ENCODE measurements at regions not wholly inside any gene's neighbourhood (a gene's known extent, or its start where the extent isn't known, plus 50 kb on each side); places are given as distances from the start of the nearest gene placed in this dataset.
"Not testable (repeated sequence)": the region's sequence is repeated elsewhere in the genome, so short reads cannot be mapped to it uniquely, and the experiment has no call there.

DNA sequence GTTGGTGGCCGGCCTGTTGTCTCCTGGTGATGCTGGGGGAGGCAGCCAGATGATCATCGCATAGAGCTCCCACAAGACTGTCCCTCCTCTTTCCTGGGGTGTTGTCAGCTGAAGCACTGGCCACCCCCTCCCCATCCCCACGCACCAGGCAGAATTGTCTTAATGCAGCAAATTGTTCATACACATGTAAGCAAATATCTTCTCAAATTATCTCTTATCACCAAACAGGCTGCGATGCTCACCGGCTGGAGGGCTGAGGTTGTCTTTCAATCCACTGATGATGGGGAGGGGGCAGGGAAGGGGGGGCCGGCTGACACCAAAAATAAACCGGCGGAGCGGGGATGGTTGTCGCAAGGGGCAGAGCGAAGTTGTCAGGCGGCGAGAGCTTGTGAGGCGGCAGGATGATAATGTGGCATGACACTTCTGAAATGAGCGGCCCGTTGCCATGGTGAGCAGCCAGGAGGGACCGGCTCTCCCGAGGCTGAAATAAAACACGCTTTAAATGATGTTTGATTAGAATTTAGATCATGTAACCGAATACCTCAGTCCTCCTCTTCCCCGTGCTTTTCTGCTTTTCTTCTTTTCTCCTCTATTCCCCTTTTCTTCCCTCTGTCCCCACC is 59.8 kb downstream of the MRM1 start:
- DNase-seq = no peak

DNA sequence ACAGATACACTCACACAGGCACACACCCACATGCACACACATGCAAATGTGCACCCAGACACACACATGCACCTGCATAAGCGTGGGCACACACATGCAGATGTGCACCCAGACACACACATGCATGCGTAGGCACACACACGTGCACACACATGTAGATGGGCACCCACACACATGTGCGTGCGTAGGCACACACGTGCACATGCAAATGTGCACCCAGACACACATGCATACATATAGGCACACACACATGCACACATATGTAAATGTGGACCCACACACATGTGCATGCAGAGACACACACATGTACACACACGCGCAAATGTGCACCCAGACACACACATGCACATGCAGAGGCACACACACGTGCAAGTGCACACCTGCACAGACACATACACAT is 60.3 kb downstream of the MRM1 start:
- DNase-seq = no peak

DNA sequence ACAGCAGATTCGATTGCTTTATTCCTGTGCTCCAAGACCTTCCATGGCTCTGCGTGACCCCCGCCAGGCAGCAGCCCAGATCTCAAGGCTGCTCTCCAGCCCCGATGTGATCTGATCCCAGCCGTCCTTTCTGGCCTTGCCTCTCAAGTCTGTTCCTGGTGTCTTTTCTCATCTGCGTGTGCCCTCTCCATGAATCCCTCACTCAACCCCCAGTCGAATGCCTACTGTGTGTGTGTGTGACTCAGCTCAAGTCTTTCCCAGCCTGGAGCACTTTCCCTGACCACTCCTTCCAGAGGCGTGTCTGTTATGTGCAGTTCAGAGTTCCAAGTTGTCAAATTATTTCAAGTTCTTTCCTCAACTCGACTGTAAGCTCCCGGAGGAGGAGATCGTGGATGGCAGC is 64.0 kb downstream of the MRM1 start:
- DNase-seq = no peak

DNA sequence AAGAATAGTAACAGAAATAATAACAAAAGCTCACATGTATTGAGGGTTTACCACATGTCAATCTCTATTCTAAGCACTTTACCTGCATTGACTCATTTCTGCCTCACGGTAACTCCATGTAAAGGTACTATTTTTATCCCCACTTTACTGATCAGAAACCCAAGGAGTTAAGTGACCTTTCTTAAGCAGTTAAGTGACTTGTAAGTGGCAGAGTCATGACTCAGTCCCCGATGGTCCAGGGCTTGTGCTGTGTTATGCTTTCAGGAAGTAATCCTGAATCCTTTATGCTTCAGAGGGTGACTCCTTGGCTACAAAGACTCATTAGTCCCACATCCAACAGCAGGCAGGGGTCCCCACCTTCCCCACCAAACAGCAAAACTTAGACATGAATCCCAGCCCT is 66.5 kb downstream of the MRM1 start:
- no peak for DNase-seq

DNA sequence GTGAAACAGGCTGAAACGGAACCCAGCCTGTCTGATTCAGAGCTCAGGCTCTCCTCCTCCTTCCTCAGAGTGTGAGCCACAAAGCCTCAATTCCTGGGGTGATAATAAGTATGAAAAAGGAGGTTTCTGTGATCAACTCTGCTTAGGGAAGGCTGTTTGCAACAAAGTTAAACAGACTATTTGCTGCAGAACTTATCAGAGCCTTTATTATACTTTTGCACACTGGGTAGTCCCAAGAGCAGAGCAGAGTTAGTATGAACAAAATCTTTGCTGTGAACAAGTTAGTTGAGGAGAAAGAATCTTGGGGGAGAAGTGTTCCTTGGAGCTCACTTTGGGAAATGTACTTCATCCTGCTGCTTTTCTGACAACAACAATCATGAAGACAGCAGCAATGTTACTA is 67.4 kb downstream of the MRM1 start:
- no peak for DNase-seq

DNA sequence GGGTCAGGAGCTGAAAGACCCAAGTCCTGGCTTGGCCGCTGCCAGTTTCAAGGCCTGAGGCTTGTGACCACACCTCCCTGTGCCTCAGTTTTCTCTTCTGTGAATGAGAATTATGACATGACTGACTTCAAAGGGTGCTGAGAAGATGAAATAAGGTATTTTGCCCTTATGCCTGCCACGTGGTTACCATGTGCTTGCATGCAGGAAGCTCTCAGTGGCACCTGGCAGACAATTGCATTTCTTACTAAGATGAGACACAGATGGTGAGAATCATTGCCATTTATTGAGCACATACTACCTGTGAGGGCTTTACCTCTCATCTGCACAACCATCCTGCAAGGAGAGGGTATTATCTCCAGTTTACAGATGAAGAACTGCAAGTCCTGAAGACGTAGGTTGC is 69.8 kb downstream of the MRM1 start:
- DNase-seq = no peak

DNA sequence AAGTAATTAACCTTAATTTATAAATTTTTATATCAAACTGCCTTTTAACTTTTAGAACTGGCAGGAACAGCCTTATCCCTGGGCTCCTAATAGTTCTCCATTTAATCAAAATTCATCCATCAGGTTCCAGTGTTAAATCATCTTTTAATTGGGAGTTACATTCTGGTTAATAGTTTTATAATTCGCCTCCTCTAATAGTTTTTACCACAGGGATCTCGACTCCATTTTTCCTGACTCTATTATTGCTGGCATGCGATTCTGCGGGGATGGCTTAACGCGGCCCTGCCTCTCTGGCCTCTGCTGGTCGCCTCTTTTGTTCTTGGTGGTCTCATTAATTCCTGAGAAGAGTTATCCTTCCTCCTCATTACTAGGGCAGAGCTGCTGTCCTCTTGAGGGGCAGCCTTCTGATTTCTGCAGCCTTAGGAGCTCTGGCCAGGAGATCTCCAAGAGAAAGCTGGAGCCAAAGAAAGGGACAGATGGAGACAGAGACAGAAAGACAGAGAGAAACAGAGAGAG is 71.1 kb downstream of the MRM1 start:
- no peak for DNase-seq

DNA sequence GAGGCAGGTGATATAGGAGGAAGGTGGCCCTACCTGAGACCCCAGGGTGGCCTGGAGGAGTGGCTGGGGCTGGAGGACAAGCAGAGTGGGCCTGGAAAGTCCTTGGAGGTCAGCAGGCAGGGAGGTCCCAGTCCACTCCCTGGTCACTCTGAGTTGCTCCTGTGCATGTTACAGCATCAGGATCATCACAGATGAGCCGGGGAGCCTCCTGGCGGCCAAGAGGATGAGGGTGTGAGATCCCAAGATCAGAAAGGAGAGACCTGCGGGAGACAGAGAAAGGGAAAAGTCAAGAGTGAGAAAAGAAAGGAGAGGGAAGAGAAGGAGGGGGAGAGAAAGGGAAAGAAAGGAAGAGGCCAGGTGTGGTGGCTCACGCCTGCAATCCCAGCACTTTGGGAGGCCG is 71.7 kb downstream of the MRM1 start:
- no peak for DNase-seq

DNA sequence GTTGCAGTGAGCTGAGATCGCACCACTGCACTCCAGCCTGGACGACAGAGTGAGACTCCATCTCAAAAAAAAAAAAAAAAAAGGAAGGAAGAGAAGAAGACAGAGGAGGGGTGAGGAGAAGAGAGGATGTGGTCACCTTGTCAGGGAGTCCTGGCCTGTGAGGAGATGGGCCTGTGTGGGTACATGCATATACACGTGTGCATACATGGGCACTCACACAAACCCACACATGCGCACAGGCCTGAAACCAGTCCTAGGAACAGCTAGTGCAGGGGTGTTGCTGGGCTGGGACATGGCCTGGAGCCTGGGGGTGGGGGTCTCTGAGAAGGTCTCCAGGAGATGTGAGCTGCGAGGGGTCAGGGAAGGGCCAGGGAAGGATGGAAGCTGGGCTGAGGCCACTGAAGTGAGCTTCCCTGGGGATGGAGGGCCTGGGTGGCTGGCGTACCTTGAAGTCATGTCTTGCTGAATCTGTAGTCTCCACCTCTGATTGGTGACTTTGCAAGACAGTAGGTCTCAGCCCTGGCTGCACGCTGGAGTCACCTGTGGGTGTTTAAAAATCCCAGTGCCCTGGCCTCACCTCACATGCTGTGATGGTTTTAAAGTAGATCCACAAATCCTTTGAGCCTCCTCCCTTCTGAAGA is 72.4 kb downstream of the MRM1 start:
- DNase-seq = no peak

DNA sequence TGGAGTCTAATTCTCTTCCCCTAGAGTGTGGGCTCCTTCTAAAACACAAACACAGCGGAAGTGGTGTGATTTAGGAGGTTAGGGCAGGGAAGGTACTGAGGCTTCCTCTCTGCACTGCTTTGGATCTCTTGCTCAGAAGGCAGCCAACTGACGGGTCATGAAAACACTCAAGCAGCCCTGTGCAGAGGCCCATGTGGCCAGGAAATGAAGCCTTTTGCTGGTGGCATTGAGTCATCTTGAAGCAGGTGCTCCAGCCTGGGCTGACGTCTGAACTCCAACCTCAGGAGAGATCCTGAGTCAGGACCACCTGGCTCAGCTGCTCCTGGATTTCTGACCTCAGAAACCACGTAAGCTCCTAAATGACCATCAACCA is 72.9 kb downstream of the MRM1 start:
- no peak for DNase-seq

DNA sequence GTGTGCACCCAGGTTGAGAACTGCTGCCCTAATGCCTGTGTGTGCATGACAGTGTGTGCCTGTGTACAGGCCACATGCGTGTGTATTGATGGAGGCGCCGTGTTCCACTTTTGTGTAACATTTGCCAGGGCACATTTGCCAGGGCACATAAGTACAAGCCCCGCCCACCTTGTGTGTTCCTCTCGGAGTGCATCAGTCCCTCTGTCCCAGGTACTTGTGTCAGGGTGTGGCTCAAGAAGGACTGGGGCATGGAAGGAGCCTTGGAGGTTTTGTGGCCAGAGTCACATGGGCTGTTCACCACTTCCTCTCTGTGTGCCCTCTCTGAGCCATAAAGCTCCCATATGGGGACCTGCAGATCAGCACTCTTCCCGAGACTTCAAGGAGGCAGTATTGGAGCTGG is 73.9 kb downstream of the MRM1 start:
- DNase-seq = no peak

DNA sequence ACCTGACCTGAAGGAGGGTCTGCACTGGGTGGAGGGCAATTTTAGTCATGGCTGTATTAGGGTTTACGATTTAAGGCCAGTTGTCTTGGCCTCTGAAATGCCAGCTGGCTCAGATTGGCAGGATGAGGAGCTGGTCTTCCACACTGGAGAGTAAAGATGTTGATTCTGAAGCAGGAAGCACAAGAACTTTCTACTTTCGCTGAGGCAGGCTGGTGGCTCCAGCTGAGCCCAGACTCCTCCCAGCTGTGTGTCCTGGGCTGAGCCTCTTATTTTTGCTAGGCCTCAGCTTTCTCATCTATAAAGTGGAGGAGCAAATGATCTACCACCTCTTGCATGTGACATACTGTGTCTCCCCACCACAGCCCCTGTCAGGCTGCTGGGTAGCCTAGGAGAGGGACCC is 74.4 kb downstream of the MRM1 start:
- no peak for DNase-seq

DNA sequence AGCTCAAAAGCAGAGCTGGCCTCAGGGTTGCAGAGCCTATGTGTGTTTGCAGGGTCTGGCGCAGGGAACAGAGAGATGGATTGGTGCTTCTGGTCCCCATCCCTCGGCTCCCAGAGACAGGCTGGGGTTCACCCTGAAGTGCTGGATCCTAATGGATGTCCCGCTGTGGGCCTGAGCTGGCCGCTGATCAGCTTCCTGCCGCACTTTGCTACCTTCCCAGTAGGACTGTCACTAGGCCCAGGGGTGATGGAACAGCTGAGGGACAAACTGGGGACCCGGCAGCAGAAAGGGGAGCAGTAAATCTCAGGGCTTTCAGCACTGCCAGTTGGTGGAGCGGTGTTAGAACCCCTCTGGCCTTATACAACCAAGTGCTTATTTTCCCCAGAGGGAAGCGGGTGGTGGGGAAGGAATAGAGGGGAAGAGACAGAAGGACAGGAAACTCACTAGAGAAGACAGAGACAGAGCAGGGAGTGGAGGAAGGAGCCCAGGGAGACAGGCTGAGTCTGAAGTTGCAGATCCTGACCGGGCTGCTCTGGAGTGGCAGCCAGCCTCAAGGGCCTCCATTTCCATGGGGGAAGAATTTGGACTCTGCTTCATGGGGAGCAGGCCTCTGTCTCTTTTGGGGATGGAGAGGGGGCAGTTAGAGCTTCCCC is 78.6 kb downstream of the MRM1 start:
- DNase-seq = no peak

DNA sequence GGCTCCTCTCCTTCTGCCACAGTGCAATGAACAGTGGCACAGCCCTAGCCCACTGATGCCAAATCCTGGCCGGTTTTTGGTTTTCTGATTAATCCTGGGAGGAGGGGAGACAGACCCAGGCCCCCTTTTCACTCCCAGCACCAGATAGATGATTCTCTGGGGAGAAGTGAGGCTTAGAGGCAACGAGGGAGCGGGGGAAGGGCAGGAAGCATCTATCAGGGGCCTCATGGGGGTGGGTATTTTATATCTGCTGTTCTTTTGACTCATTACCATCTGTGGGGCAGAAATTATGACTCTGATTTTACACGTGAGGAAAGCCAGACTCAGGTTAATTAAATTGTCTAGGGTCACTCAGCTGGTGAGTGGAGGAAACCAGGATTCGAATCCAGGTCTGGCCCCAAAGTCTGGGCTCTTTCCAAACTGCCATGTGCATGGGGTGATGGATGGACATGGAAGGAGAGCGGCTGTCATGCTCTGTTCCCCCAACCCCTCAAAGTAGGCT is 79.4 kb downstream of the MRM1 start:
- no peak for DNase-seq

DNA sequence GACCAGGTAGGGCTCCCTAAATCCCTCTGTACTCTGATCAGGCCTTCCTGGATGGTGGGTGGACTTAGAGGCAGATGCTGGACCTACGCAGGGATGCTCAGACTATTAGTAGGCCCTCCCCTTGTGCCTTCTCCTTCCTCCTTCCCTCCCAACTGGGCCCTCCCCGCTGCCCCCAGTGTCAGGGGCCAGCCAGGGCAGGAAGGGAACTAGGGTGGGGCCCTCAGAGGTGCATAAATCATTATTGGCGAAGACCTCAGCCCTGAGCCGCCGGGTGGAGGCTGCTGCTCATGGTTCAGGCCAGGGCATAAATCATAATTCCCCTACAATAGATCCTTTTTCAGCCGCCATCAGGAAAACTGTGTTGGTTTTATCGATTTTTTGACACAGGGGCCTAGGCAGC is 81.4 kb downstream of the MRM1 start:
- no peak for DNase-seq

DNA sequence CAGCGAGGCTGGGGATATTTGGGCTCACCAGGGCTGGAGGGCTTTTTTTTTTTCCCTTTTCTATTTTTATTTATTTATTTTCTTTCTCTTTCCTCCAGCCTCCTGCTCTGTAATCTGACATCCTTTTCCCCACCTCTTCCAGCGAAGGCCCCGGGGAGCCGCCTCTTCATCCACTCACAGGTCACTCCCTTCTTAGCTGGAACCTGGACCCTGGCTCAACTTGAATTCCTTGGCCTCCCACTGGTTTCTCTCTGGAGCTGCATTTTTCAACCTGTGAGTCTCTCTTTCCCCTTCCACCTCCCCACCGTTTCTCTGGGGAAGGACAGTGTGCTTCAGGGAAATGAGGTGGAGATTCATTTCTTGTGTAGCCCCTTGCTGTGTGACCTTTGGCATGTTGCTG is 82.0 kb downstream of the MRM1 start:
- no peak for DNase-seq

DNA sequence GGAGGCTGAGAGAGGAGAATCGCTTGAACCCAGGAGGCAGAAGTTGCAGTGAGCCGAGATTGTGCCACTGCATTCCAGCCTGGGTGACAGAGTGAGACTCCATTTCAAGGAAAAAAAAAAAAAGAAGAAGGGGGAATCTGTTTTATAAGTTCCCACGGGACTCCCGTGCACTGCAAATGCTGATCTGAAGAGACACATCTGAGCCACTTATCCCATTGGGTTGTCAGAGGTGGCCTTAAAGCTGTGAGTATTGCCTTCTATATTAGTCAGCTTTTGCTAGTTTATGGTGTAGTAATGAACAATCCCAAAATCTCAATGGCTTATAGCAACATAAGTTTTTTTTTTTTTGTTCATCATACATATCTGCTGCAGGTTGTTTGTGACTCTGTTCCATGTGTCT is 82.8 kb downstream of the MRM1 start:
- no peak for DNase-seq

DNA sequence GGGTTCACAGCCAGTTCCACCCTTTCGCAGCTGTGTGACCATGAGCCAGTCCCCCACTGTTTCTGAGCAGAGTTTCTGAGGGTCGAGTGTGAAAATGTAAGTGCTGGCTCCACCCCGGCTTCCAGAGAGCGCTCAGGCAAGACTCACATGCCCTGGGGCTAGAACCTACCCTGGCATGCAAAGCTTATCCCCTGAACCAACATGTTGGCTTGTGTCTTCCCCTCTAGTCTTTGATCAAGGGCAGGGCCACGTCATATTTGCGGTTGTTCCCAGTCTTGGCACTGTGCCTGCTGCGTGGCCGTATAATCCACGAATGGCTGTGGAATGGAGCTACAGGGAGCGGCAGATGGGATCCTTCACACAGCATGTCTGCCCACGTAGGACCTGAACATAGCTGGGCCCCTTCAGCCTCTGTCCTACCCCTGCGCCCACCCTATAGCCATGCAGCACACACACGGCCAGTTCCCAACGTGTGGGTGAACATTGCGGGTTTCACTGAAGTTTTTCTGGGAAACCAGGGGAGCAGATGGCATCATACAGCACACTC is 84.8 kb downstream of the MRM1 start:
- no peak for DNase-seq

DNA sequence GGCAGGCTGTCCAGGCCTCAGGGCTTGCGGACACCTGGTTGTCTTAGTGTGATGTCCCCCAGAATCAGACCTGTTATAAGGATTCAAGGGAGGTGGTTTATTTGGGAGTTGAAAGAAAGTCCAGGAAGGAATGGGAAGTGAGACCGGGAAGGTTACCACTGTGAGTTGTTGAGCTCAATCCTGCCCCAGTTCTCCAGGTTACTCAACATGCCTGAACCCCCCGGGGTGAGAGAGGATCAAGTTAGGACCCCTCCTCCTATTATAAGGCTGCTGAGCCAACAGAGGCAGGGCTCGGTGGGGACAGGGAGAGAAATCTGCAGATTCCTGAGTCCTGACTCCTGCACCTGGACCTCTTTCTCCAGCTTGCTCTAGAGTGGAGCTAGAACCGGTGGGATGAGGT is 86.4 kb downstream of the MRM1 start:
- no peak for DNase-seq

DNA sequence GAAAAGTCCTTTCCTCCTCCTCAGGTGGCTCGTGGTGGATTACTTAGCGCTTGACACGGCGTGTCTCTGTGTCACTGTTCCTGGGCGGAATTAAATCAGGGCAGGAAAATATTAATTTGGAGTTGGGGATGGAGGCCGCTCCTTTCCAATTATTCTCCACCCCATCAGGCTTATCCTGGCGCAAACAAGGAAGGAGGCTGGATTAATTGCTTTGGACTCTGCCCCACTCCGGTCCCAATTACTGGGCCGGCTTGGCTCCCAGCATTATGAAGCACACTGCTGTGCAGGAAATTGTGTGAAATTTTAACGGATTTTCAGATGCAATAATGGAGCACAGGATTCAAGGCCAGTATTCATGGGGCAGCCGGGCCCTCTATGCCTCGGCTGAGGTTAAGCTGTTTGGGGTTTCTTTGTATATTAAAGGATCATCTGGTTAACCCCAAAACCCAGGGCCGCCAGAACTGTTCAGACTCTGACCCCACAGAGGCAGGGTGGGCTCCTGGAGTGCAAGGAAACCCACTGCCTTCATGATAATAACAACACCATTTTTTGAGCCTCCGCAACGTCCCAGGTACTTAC is 87.8 kb downstream of the MRM1 start:
- no peak for DNase-seq

DNA sequence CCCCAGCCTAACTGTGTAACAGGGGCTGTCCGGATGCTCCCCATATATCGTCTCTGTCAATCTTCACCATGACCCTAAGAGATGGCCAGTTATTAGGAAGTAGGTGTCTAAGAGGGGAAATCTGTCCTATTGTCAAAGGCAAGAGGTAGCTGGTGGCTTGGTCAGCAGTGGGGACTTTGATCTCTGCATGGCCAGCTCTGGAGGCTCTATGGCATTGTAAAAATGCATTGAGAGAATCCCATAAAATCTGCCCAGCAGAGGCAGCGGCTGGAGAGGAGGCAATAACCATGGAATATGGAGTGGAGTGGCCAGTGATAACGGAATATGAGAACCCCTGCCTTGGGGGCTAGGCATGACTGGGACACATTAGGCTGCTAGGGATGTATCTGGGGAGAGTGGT is 88.8 kb downstream of the MRM1 start:
- DNase-seq = no peak

DNA sequence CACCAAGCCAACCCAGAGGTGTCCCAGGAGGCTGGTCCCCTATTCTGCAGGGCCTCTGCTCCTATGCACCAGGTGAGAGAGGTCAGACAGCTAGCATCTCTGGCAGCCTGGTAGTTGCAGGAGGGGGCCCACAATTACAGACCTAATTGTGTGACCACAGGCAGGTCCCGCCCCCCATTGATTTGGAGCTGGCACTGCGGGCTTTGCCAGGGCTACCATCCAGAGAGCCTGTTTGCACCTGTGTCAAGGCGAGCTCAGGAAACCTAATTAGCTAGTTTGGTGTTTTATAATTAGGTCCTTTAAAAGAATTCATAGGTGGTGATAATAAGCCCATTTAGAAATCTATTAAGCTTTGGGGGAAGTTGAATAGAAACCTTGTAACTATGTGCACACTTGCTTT is 90.2 kb downstream of the MRM1 start:
- DNase-seq = no peak

DNA sequence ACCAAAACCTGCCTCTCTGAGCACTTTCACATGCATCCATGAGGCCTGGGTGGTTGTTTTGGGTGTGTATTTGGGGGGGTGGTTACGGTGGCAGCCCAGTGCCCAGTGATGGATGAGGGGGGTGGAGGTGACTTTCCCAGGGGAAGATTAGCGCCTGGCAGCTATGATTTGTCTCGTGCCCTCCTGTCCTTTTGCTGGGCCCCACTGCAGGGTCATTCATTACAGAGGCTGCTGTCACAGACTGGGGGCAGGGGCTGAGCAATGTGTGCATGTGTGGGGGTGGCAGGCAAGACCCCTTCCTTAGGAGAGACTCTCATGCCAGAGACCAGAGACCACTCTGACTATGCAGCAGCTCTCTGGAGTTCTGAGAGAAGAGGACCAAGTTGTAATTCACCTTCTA is 93.7 kb downstream of the MRM1 start:
- DNase-seq = no peak

DNA sequence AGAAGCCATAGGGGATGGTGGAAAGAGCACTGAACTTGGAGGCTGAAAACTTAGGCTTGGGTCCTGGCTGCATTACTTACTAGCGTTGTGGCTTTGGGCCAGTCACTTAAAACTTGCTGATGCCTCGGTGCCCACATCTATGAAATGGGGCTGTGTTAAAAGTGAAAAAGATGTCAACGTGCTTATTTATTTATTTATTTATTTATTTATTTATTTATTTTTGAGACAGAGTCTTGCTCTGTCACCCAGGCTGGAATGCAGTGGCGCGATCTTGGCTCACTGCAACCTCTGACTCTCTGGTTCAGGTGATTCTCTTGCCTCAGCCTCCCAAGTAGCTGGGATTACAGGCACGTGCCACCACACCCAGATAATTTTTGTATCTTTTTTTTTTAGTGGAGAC is 94.3 kb downstream of the MRM1 start:
- not testable (repeated sequence) for DNase-seq

All from NCI-H2081 treated with DMSO at 0.1 percent for 48 hours (cell line).